Stimulated activated naive CD8-positive, alpha-beta T cell treated with anti-CD3 and anti-CD28 coated beads, Interleukin-15, amount 100 ng/mL, for 72 hours (primary cell): ENCODE measurements at regions not wholly inside any gene's neighbourhood (a gene's known extent, or its start where the extent isn't known, plus 50 kb on each side); places are given as distances from the start of the nearest gene placed in this dataset.
"Not testable (repeated sequence)": the region's sequence is repeated elsewhere in the genome, so short reads cannot be mapped to it uniquely, and the experiment has no call there.

Experiments used
- ATAC-seq: fragments of 150-1000 bp; cut with Tn5 transposase; 2 replicates; pipeline ENCODE4 v1.10.0; 2021; ENCODE audit warnings: mild to moderate bottlenecking, moderate library complexity
- DNase-seq, 2 donors: peaks; one replicate each; pipeline ENCODE4 v3.0.0; 2021 to 2022
- H3K27ac Mint-ChIP-seq, 2 donors: one replicate each; pipeline ENCODE4 v1.8.0; 2022; ENCODE audit warnings: mild to moderate bottlenecking in 2 of 2, mixed read lengths in 2 of 2, moderate library complexity in 2 of 2
- H3K27me3 Mint-ChIP-seq: one replicate; pipeline ENCODE4 v1.8.0; 2022; ENCODE audit warnings: mixed read lengths
- H3K4me1 Mint-ChIP-seq: one replicate; pipeline ENCODE4 v1.8.0; 2022; ENCODE audit warnings: mild to moderate bottlenecking, mixed read lengths
- H3K4me3 Mint-ChIP-seq, 2 donors: one replicate each; pipeline ENCODE4 v1.8.0; 2022; ENCODE audit warnings: mild to moderate bottlenecking in 2 of 2, mixed read lengths in 2 of 2, moderate library complexity in 1 of 2
- H3K9me3 Mint-ChIP-seq, 2 donors: one replicate each; pipeline ENCODE4 v1.8.0; 2022; ENCODE audit warnings: mixed read lengths in 2 of 2

GRCh38 chrY:18599606-18600005 is 53.1 kb downstream of the HSFY1 start:
- H3K4me1 Mint-ChIP-seq, H3K9me3 Mint-ChIP-seq, H3K27ac Mint-ChIP-seq, H3K27me3 Mint-ChIP-seq, DNase-seq, ATAC-seq, H3K4me3 Mint-ChIP-seq: not testable (repeated sequence)

- not testable (repeated sequence) for H3K4me1 Mint-ChIP-seq, H3K4me3 Mint-ChIP-seq, H3K27me3 Mint-ChIP-seq, H3K9me3 Mint-ChIP-seq, DNase-seq, H3K27ac Mint-ChIP-seq
- peak; percentile 88 for ATAC-seq
These were observed 54.8 kb downstream of the HSFY1 start for GRCh38 chrY:18601287-18601686.

DNA sequence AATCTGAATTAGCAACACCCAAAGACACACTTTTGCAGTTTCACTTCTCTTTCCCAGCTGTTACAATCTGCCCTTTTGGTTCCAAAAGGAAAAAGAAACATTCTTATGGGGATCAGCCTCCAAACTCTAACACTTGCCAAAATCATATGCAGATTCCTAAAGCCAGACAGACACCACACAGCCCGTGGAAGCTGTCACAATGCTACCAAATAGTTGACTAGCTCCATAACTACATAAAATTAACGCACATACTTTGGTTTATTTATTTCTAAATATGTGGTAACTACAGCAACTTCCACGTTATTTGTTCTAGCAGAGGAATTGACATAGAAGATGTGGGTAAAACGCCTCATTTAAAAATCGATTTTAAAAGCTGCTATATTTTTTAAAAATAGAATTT is 59.7 kb downstream of the HSFY1 start:
- H3K27ac Mint-ChIP-seq, DNase-seq, H3K9me3 Mint-ChIP-seq, H3K27me3 Mint-ChIP-seq, H3K4me1 Mint-ChIP-seq, H3K4me3 Mint-ChIP-seq, ATAC-seq: not testable (repeated sequence)

GRCh38 chrY:18608205-18608604 is 61.7 kb downstream of the HSFY1 start:
- H3K27me3 Mint-ChIP-seq, H3K4me1 Mint-ChIP-seq, H3K9me3 Mint-ChIP-seq, H3K4me3 Mint-ChIP-seq, ATAC-seq, DNase-seq, H3K27ac Mint-ChIP-seq: not testable (repeated sequence)

GRCh38 chrY:18615809-18616208 is 69.3 kb downstream of the HSFY1 start:
- not testable (repeated sequence) for H3K4me3 Mint-ChIP-seq, H3K27ac Mint-ChIP-seq, H3K9me3 Mint-ChIP-seq, H3K4me1 Mint-ChIP-seq, ATAC-seq, H3K27me3 Mint-ChIP-seq, DNase-seq

- not testable (repeated sequence) for H3K4me3 Mint-ChIP-seq, DNase-seq, H3K9me3 Mint-ChIP-seq, H3K27ac Mint-ChIP-seq, ATAC-seq, H3K27me3 Mint-ChIP-seq, H3K4me1 Mint-ChIP-seq
These were observed 83.4 kb downstream of the HSFY1 start for GRCh38 chrY:18629805-18630516.

- DNase-seq, H3K4me1 Mint-ChIP-seq, H3K9me3 Mint-ChIP-seq, H3K27me3 Mint-ChIP-seq, ATAC-seq, H3K4me3 Mint-ChIP-seq, H3K27ac Mint-ChIP-seq: not testable (repeated sequence)
These were observed 84.1 kb downstream of the HSFY1 start for GRCh38 chrY:18630571-18630970.

DNA sequence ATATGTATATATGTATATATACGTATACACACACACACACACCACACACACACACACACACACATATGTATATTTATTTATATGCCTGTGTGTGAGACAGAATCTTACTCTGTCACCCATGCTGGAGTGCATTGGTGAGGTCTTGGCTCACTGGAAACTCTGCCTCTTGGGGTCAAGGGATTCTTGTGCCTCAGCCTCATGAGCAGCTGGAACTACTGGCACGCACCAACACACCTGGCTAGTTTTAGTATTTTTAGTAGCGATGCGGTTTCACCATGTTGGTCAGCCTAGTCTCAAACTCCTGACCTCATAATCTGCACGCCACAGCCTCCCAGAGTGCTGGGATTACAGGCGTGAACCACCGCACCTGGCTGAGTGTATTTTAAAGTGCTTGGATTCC is 85.1 kb downstream of the HSFY1 start:
- DNase-seq, H3K27me3 Mint-ChIP-seq, H3K9me3 Mint-ChIP-seq, H3K4me1 Mint-ChIP-seq, H3K27ac Mint-ChIP-seq, ATAC-seq, H3K4me3 Mint-ChIP-seq: not testable (repeated sequence)

DNA sequence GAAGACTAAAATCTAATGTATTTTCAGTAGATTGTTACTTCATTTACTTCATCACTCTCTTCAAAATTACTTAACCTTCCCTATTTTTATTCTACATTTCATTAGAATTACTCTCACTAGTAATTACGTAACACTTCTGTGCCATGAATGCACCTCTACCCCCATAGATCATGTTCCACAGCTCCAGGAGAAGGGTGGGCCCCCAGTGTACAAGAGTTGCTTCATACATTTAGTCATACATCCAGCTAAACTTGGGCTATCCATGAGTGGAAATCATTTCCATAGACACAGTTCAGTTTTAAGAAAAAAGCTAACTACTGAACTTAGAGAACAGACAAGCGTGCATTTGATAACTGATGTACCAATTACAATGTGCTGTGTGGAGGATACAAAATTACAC is 104.2 kb downstream of the HSFY1 start:
- no peaks in the 10 kb centered on the region for H3K27me3 Mint-ChIP-seq
- ATAC-seq: no peak
- no peak for DNase-seq

GRCh38 chrY:18664559-18664958 is 109.0 kb downstream of the HSFY2 start:
- Mint-ChIP-seq H3K9me3 (no peaks in the 10 kb centered on the region), H3K4me1 (peaks cover 13% of the 10 kb centered on the region), H3K4me3 (no peak overlapping the region), H3K27me3 (peaks cover 29% of the 10 kb centered on the region), H3K27ac (no peak overlapping the region)
- DNase-seq (no peak), ATAC-seq (peak; percentile 97)

More for the DNA sequence above, 104.2 kb downstream of the HSFY1 start:
- no peaks in the 10 kb centered on the region for H3K4me1 Mint-ChIP-seq
- no peak overlapping the region for H3K27ac Mint-ChIP-seq
- no peaks in the 10 kb centered on the region for H3K9me3 Mint-ChIP-seq
- no peak overlapping the region for H3K4me3 Mint-ChIP-seq

- DNase-seq (peak in 1 of 2 donors; percentile 9), ATAC-seq (no peak)
- Mint-ChIP-seq H3K9me3 (no peaks in the 10 kb centered on the region), H3K27me3 (peaks cover 9% of the 10 kb centered on the region), H3K4me1 (peaks cover 6% of the 10 kb centered on the region), H3K27ac (no peak overlapping the region), H3K4me3 (no peak overlapping the region)
These were observed 103.7 kb downstream of the HSFY2 start for GRCh38 chrY:18669790-18670189.

- ATAC-seq (no peak), DNase-seq (no peak)
- Mint-ChIP-seq H3K27ac (no peak overlapping the region), H3K4me1 (no peaks in the 10 kb centered on the region), H3K4me3 (no peak overlapping the region), H3K9me3 (no peaks in the 10 kb centered on the region), H3K27me3 (peaks cover 1% of the 10 kb centered on the region)
These were observed 101.6 kb downstream of the HSFY2 start for GRCh38 chrY:18671970-18672369.

GRCh38 chrY:18686027-18686426 is 87.5 kb downstream of the HSFY2 start:
- not testable (repeated sequence) for H3K4me3 Mint-ChIP-seq, H3K27me3 Mint-ChIP-seq, H3K27ac Mint-ChIP-seq, H3K9me3 Mint-ChIP-seq, DNase-seq, H3K4me1 Mint-ChIP-seq, ATAC-seq

DNA sequence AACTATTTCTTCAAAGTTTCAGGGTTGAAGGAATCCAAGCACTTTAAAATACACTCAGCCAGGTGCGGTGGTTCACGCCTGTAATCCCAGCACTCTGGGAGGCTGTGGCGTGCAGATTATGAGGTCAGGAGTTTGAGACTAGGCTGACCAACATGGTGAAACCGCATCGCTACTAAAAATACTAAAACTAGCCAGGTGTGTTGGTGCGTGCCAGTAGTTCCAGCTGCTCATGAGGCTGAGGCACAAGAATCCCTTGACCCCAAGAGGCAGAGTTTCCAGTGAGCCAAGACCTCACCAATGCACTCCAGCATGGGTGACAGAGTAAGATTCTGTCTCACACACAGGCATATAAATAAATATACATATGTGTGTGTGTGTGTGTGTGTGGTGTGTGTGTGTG is 85.2 kb downstream of the HSFY2 start:
- not testable (repeated sequence) for H3K4me1 Mint-ChIP-seq, ATAC-seq, H3K9me3 Mint-ChIP-seq, H3K27ac Mint-ChIP-seq, H3K27me3 Mint-ChIP-seq, H3K4me3 Mint-ChIP-seq, DNase-seq

- not testable (repeated sequence) for H3K9me3 Mint-ChIP-seq, H3K27ac Mint-ChIP-seq, H3K4me1 Mint-ChIP-seq, DNase-seq, ATAC-seq, H3K27me3 Mint-ChIP-seq, H3K4me3 Mint-ChIP-seq
These were observed 84.1 kb downstream of the HSFY2 start for GRCh38 chrY:18689420-18689819.

- H3K27ac Mint-ChIP-seq, H3K4me3 Mint-ChIP-seq, ATAC-seq, DNase-seq, H3K9me3 Mint-ChIP-seq, H3K4me1 Mint-ChIP-seq, H3K27me3 Mint-ChIP-seq: not testable (repeated sequence)
These were observed 83.5 kb downstream of the HSFY2 start for GRCh38 chrY:18689890-18690593.
